ENCODE measurements at regions not wholly inside any gene's neighbourhood (a gene's known extent, or its start where the extent isn't known, plus 50 kb on each side); places are given as distances from the start of the nearest gene placed in this dataset.

DNA sequence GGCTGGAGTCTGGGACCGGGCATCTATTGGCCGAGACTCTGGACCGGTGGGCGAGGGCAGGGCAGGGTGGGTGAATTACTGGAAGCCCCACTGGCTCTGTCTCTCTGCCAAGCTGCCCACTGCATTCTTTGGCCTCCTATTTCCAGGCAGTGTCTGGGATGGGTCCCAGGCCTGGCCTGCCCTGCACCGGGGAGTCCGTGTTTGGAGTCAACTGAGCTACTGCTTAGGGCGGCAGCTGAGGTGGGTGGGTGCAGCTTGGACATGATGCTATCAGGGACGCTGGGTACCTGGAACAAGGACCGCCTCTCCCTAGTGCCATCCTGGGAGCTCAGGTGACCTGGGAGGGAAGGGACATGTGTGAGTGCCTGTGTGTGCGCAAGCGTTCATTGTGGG lies 58.1 kb downstream of the SOCS3 start:
- DNase-seq (ENCODE audit: low read depth, low spot score): no peak
- POLR2A ChIA-PET: no interaction called here
- H3K36me3 ChIP-seq (ENCODE audit: control insufficient read depth in 2 of 2, extremely low read depth in 1 of 2, insufficient read depth in 2 of 2, low read length in 2 of 2): no peaks in the 10 kb centered on the region
- TF ChIP-seq, protein P1, sequence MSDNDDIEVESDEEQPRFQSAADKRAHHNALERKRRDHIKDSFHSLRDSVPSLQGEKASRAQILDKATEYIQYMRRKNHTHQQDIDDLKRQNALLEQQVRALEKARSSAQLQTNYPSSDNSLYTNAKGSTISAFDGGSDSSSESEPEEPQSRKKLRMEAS (IDR thresholded peaks at IDR 0.05; ENCODE audit: insufficient read depth, insufficient read length): no peak
- TF ChIP-seq POLR2A (IDR thresholded peaks at IDR 0.05; ENCODE audit: low read depth, low read length) (no peak), GATA2 (IDR thresholded peaks at IDR 0.05; ENCODE audit: insufficient read depth, insufficient read length, low read depth, low read length) (no peak), MYC (IDR thresholded peaks at IDR 0.05; ENCODE audit: low read depth, low read length) (no peak), CTCF (IDR thresholded peaks at IDR 0.05; ENCODE audit: extremely low read depth in 1 of 2, insufficient read depth in 1 of 2, low read depth in 1 of 2, low read length in 2 of 2) (no peak)
- dilution Hi-C loops (cut with MboI; ENCODE audit: extremely low pct_ligation_motif_present, low sequenced_read_pairs): no loop called here
- BruUV-seq (replicated peaks): no TSS peak
- H4K20me1 ChIP-seq (replicated peaks; ENCODE audit: control insufficient read depth, extremely low read depth, insufficient read depth, low read length): no peaks in the 10 kb centered on the region
- CTCF ChIA-PET: interaction anchor here (1.1 kb wide), 1 partner anchor 12 kb away, joined by 5 read pairs; no protein-coding TSS in a partner anchor
- H3K9ac ChIP-seq (replicated peaks; ENCODE audit: extremely low read depth, insufficient read depth, low read length): no peak overlapping the region
- H2AFZ ChIP-seq (ENCODE audit: low read depth, low read length): no peak overlapping the region
- H3K9me3 ChIP-seq (replicated peaks; ENCODE audit: control insufficient read depth, insufficient read depth, low read length): no peaks in the 10 kb centered on the region
- H3K27me3 ChIP-seq (ENCODE audit: control insufficient read depth in 2 of 2, insufficient read depth in 2 of 2, low read length in 2 of 2): no peaks in the 10 kb centered on the region
- H3K4me1 ChIP-seq (ENCODE audit: control insufficient read depth, extremely low read depth, insufficient read depth, low read length): no peaks in the 10 kb centered on the region
- intact Hi-C loops (cut with micrococcal nuclease): no loop called here
- no peak overlapping the region for H3K4me2 ChIP-seq (ENCODE audit: insufficient read depth, low read length)
- FAIRE-seq: no peak
- H3K27ac ChIP-seq (ENCODE audit: insufficient read depth, low read depth, low read length): no peak overlapping the region
- H3K79me2 ChIP-seq (ENCODE audit: control insufficient read depth, insufficient read depth, low read length): no peaks in the 10 kb centered on the region
- no peak overlapping the region for H3K4me3 ChIP-seq (replicated peaks in 1 of 3; ENCODE audit: insufficient read depth in 1 of 3, low read depth in 1 of 3, low read length in 3 of 3)
- no peaks in the 10 kb centered on the region for H3K9me1 ChIP-seq (replicated peaks; ENCODE audit: control insufficient read depth, extremely low read depth, insufficient read depth, low read length)
